ENCODE measurements at regions not wholly inside any gene's neighbourhood (a gene's known extent, or its start where the extent isn't known, plus 50 kb on each side); places are given as distances from the start of the nearest gene placed in this dataset.

- TF ChIP-seq CTCF (IDR thresholded peaks at IDR 0.05; ENCODE audit: poor library complexity, severe bottlenecking): peak; percentile 83
- Histone ChIP-seq H3K27ac (ENCODE audit: poor library complexity, severe bottlenecking) (no peak overlapping the region), H3K27me3 (ENCODE audit: insufficient read depth, poor library complexity, severe bottlenecking) (no peaks in the 10 kb centered on the region), H3K9me3 (ENCODE audit: severe bottlenecking) (no peaks in the 10 kb centered on the region), H3K4me3 (ENCODE audit: severe bottlenecking) (no peak overlapping the region), H3K36me3 (ENCODE audit: low read depth) (no peaks in the 10 kb centered on the region), H3K4me1 (ENCODE audit: insufficient read depth, poor library complexity, severe bottlenecking) (no peaks in the 10 kb centered on the region)
- DNase-seq (ENCODE audit: low spot score): no peak
- ATAC-seq (ENCODE audit: low read depth): peak; percentile 71
These were observed 152.0 kb upstream of the SYN3 start for GRCh38 chr22:33209930-33210784.

- DNase-seq (ENCODE audit: low spot score) (no peak), ATAC-seq (ENCODE audit: low read depth) (no peak)
- no peak overlapping the region for H3K27ac ChIP-seq (ENCODE audit: poor library complexity, severe bottlenecking)
- no peaks in the 10 kb centered on the region for H3K36me3 ChIP-seq (ENCODE audit: low read depth)
- H3K9me3 ChIP-seq (ENCODE audit: severe bottlenecking): no peaks in the 10 kb centered on the region
- H3K4me3 ChIP-seq (ENCODE audit: severe bottlenecking): no peak overlapping the region
- H3K27me3 ChIP-seq (ENCODE audit: insufficient read depth, poor library complexity, severe bottlenecking): peaks cover 14% of the 10 kb centered on the region
- no peaks in the 10 kb centered on the region for H3K4me1 ChIP-seq (ENCODE audit: insufficient read depth, poor library complexity, severe bottlenecking)
- no peak for TF ChIP-seq CTCF (IDR thresholded peaks at IDR 0.05; ENCODE audit: poor library complexity, severe bottlenecking)
These were observed 146.2 kb upstream of the SYN3 start for GRCh38 chr22:33204408-33204807.

- Histone ChIP-seq H3K4me1 (ENCODE audit: insufficient read depth, poor library complexity, severe bottlenecking) (no peaks in the 10 kb centered on the region), H3K4me3 (ENCODE audit: severe bottlenecking) (no peak overlapping the region), H3K9me3 (ENCODE audit: severe bottlenecking) (no peaks in the 10 kb centered on the region), H3K27ac (ENCODE audit: poor library complexity, severe bottlenecking) (no peak overlapping the region), H3K36me3 (ENCODE audit: low read depth) (no peaks in the 10 kb centered on the region), H3K27me3 (ENCODE audit: insufficient read depth, poor library complexity, severe bottlenecking) (peaks cover 14% of the 10 kb centered on the region)
- no peak for DNase-seq (ENCODE audit: low spot score)
- ATAC-seq (ENCODE audit: low read depth): no peak
- TF ChIP-seq CTCF (IDR thresholded peaks at IDR 0.05; ENCODE audit: poor library complexity, severe bottlenecking): no peak
These were observed 144.3 kb upstream of the SYN3 start for GRCh38 chr22:33202455-33202854.

GRCh38 chr22:33194529-33195077, 136.4 kb upstream of the SYN3 start:
- Histone ChIP-seq H3K4me1 (ENCODE audit: insufficient read depth, poor library complexity, severe bottlenecking) (no peaks in the 10 kb centered on the region), H3K36me3 (ENCODE audit: low read depth) (no peaks in the 10 kb centered on the region), H3K4me3 (ENCODE audit: severe bottlenecking) (no peak overlapping the region), H3K27ac (ENCODE audit: poor library complexity, severe bottlenecking) (no peak overlapping the region), H3K27me3 (ENCODE audit: insufficient read depth, poor library complexity, severe bottlenecking) (peaks cover 4% of the 10 kb centered on the region), H3K9me3 (ENCODE audit: severe bottlenecking) (no peaks in the 10 kb centered on the region)
- no peak for TF ChIP-seq CTCF (IDR thresholded peaks at IDR 0.05; ENCODE audit: poor library complexity, severe bottlenecking)
- ATAC-seq (ENCODE audit: low read depth): no peak
- no peak for DNase-seq (ENCODE audit: low spot score)

GRCh38 chr22:33192156-33192555, 134.0 kb upstream of the SYN3 start:
- TF ChIP-seq CTCF (IDR thresholded peaks at IDR 0.05; ENCODE audit: poor library complexity, severe bottlenecking): no peak
- no peak for ATAC-seq (ENCODE audit: low read depth)
- Histone ChIP-seq H3K27ac (ENCODE audit: poor library complexity, severe bottlenecking) (no peak overlapping the region), H3K9me3 (ENCODE audit: severe bottlenecking) (no peaks in the 10 kb centered on the region), H3K36me3 (ENCODE audit: low read depth) (no peaks in the 10 kb centered on the region), H3K4me3 (ENCODE audit: severe bottlenecking) (no peak overlapping the region), H3K4me1 (ENCODE audit: insufficient read depth, poor library complexity, severe bottlenecking) (no peaks in the 10 kb centered on the region), H3K27me3 (ENCODE audit: insufficient read depth, poor library complexity, severe bottlenecking) (peaks cover 4% of the 10 kb centered on the region)
- no peak for DNase-seq (ENCODE audit: low spot score)
